HG02840 (cell line): ENCODE measurements at regions not wholly inside any gene's neighbourhood (a gene's known extent, or its start where the extent isn't known, plus 50 kb on each side); places are given as distances from the start of the nearest gene placed in this dataset.
A peak's percentile ranks its signal among the peaks of the same experiment; 100 is the strongest.

Experiments
- ATAC-seq: cut with Tn5 transposase; IDR thresholded peaks from one replicate; pipeline ENCODE4 v1.9.1; 2021; ENCODE audit warnings: mild to moderate bottlenecking, moderate library complexity, moderate number of reproducible peaks; ENCODE audit not compliant: unreplicated experiment, low FRiP score

- ATAC-seq, result no peak
Measured at GRCh38 chr2:221195829-221196228, 376.3 kb downstream of the EPHA4 start.

GRCh38 chr2:221197225-221197856 lies 374.8 kb downstream of the EPHA4 start:
- ATAC-seq, result no peak

- ATAC-seq, result no peak
Measured at GRCh38 chr2:221198309-221198708, 373.8 kb downstream of the EPHA4 start.

GRCh38 chr2:221200184-221200839 lies 371.8 kb downstream of the EPHA4 start:
- no peak for ATAC-seq

- no peak for ATAC-seq
Measured at GRCh38 chr2:221202431-221202830, 369.7 kb downstream of the EPHA4 start.

- peak; percentile 92 for ATAC-seq
Measured at GRCh38 chr2:221203125-221203524, 369.0 kb downstream of the EPHA4 start.

- no peak for ATAC-seq
Measured at GRCh38 chr2:221203856-221204255, 368.2 kb downstream of the EPHA4 start.

DNA sequence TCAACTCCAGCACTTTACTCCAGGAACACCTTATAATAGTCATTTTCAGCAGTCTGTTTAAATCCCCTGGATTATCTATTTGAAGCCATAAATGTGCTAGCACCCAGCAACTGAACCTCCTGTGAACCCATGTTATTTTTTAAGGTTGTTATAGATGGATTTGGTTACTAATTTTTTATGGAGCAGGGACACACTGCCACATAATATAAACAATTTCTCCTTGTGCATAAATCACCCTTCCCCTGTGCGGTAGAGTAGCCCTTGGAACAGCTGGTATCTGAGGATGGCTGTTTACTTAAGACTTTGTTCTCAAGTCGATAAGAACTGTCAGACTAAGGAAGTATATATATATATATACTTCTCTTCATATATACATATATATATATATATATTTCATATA lies 367.4 kb downstream of the EPHA4 start:
- no peak for ATAC-seq

GRCh38 chr2:221205103-221205673 lies 366.9 kb downstream of the EPHA4 start:
- no peak for ATAC-seq

DNA sequence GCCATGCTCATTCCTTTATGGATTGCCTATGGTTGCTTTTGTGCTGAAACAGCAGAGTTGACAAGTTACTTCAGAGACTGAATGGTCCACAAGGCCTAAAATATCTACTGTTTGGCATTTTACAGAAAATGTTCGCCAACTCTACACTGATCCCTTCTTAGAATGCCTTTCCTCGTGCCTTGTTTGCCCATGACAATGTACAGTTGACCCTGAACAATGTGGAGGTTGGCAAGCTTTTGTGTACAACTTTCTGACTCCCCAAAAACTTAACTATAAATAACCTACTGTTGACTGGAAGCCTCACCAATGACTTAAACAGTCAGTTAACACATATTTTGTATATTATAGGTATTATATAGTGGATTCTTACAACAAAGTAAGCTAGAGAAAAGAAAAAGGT lies 361.4 kb downstream of the EPHA4 start:
- no peak for ATAC-seq

DNA sequence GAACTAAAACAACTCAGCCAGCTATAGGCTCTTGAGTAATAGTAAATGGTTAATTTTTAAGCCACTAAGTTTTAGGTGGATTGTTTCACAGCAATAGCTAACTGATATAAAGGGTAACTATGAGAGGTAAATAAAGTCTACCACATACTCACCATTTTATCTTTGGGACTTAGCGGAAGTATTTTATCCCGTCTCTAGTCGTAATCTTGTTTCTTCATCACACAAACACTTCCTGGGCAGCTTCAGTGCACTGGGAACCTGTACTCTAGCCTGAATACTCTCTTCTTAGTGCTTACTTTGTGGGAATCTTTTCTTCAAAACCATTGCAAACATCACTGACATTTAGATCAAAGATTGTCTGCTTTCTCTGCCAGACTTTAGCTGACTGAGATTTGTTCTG lies 360.5 kb downstream of the EPHA4 start:
- no peak for ATAC-seq

DNA sequence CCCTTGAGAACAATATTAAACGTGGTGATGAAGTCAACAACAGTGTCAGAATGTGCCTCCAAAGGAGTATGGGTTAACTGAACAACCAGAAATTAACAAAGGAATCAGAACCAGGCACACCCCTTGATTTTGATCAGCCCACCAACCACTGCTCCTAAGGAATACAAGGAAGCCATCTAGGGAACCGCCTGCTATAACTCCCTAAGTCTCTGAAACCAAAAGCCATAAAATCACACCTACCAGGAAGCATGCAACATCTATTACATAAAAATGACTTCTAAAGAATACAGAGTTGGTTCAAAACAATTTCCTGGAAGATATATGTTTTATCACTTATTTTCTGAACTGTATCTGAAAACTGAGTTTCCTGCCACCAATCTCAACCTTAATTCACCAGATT lies 360.0 kb downstream of the EPHA4 start:
- no peak for ATAC-seq

DNA sequence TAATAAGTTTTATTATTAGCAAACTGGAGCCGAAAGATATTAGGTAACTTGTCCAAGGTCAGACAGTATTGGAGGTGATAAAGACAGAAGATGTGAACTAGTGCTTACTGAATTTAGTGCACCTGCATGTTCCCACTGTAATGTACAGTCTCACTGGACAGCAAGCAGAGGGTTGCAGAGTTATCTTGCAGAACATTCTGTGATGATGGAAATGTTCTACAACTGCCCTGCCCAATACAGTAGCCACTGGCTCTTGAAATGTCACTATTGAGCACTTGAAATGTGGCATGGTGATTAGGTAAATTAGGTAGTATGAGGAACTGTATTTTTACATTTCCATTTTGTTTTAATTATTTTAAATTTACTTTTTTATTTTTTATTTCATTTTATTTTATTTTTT lies 356.6 kb downstream of the EPHA4 start:
- no peak for ATAC-seq

DNA sequence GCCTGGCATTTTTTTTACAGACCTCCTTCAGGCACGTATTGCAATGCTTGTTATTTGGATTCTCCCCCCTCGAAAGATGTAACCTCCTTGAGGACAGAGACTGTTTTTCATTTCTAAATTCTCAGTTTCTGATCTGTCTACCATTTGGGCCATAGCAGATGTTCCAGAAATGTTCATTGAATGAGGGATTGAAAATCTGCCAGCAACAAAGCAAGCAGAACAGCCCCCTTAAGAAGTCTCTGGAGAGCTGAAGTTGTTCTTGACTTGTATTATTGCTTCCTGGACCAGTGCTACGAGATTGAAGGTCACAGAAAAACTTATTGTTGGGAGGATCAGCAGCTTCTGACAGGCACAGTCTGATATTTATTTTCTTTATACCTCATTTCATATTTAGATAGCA lies 355.5 kb downstream of the EPHA4 start:
- ATAC-seq, result no peak

- no peak for ATAC-seq
Measured at GRCh38 chr2:221225752-221226151, 346.4 kb downstream of the EPHA4 start.

GRCh38 chr2:221228214-221228769 lies 343.8 kb downstream of the EPHA4 start:
- no peak for ATAC-seq

DNA sequence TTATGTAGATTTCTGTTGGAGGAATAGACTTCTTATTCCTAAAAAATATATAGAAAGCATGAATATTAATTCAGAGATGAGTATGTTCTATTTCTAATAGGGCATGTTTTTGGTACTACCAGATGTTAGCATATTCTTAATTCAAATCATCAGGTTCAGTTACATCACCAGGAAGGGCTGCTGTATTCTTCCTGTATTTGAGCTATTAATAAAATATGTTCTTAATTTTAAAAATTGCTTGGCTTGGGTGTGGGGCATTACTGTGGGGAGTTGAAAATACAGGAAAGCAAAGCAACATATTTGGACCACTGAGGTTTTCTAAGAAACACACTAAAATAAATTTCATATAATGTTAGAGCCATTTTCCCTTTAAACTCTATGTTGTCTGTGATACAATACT lies 343.0 kb downstream of the EPHA4 start:
- no peak for ATAC-seq

DNA sequence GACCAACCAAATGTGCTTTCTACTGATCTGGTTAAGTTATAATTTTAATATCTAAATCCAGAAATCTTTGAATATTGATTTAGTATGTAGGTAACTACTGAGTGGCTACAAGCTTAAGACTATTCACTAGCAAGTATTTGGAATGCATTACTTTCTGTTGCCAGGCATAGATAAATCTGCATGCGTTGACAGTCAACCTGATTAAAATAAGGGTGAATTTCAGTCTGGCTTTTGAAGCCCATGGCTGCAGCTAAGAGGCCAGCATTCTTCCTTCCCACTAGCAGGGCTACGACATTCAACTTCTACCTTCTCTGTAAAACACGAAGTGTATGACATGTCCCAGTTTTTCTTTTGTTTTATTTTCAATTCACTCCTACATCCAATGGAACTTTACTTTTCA lies 340.6 kb downstream of the EPHA4 start:
- no peak for ATAC-seq

DNA sequence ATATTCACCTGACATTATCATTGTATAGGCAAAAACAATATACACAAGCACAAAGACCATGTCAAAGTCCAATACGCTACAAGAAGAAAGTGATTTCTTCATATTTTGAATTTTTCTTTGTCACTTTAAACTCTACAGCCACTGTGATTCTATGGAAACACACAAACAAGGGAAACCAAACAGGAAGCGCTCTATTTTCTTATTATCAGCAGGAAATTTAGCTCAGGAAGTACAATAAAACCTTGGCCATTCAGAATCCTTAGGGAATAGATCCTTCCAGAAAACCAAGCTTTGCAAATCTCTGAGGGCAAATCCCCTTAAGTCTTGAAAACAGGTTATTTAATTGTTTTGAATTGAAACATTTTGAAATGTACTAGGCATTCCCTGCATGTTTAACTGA lies 336.2 kb downstream of the EPHA4 start:
- ATAC-seq, result no peak

DNA sequence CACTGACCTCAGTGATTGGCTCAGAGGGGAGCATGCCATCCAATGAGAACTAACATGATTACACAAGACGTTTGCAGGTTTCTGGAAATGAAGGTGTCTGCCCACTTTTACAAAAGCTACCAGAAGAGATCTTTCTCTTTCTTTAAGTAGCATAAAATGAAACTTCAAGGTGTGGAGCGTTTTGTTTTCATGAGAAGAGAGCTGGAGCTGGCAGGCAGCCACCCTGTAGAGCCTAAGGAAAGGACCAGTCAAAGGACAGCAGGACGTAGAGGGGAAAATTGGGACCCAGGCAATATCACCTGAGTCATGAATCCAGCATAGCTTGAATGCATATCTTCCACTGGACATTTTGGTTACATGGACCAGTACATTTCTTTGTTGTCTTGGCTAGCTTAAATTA lies 331.0 kb downstream of the EPHA4 start:
- ATAC-seq, result no peak

- ATAC-seq, result no peak
Measured at GRCh38 chr2:221243771-221244170, 328.3 kb downstream of the EPHA4 start.

GRCh38 chr2:221245045-221245444 lies 327.1 kb downstream of the EPHA4 start:
- ATAC-seq, result no peak
